ENCODE measurements at regions not wholly inside any gene's neighbourhood (a gene's known extent, or its start where the extent isn't known, plus 50 kb on each side); places are given as distances from the start of the nearest gene placed in this dataset.

- TF ChIP-seq, protein P1, sequence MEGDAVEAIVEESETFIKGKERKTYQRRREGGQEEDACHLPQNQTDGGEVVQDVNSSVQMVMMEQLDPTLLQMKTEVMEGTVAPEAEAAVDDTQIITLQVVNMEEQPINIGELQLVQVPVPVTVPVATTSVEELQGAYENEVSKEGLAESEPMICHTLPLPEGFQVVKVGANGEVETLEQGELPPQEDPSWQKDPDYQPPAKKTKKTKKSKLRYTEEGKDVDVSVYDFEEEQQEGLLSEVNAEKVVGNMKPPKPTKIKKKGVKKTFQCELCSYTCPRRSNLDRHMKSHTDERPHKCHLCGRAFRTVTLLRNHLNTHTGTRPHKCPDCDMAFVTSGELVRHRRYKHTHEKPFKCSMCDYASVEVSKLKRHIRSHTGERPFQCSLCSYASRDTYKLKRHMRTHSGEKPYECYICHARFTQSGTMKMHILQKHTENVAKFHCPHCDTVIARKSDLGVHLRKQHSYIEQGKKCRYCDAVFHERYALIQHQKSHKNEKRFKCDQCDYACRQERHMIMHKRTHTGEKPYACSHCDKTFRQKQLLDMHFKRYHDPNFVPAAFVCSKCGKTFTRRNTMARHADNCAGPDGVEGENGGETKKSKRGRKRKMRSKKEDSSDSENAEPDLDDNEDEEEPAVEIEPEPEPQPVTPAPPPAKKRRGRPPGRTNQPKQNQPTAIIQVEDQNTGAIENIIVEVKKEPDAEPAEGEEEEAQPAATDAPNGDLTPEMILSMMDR (IDR thresholded peaks at IDR 0.05; ENCODE audit: unreplicated experiment), result no peak
- Mint-ChIP-seq H3K9me3 (ENCODE audit: unreplicated experiment) (no peaks in the 10 kb centered on the region), H3K4me3 (ENCODE audit: unreplicated experiment) (no peak overlapping the region), H3K4me1 (ENCODE audit: unreplicated experiment) (no peaks in the 10 kb centered on the region), H3K27me3 (ENCODE audit: unreplicated experiment) (no peaks in the 10 kb centered on the region), H3K36me3 (ENCODE audit: low read depth, unreplicated experiment) (no peaks in the 10 kb centered on the region), H3K27ac (ENCODE audit: unreplicated experiment) (no peak overlapping the region)
- DNase-seq (ENCODE audit: low spot score), result no peak
Observed at GRCh38 chr14:86858591-86858990, 1134.4 kb downstream of the GALC start.

- no peaks in the 10 kb centered on the region for H3K4me1 Mint-ChIP-seq (ENCODE audit: unreplicated experiment)
- no peak overlapping the region for H3K4me3 Mint-ChIP-seq (ENCODE audit: unreplicated experiment)
- no peaks in the 10 kb centered on the region for H3K27me3 Mint-ChIP-seq (ENCODE audit: unreplicated experiment)
- H3K27ac Mint-ChIP-seq (ENCODE audit: unreplicated experiment), result no peak overlapping the region
- TF ChIP-seq, protein P1 (IDR thresholded peaks at IDR 0.05; ENCODE audit: unreplicated experiment), result no peak
- no peaks in the 10 kb centered on the region for H3K9me3 Mint-ChIP-seq (ENCODE audit: unreplicated experiment)
- H3K36me3 Mint-ChIP-seq (ENCODE audit: low read depth, unreplicated experiment), result no peaks in the 10 kb centered on the region
- DNase-seq (ENCODE audit: low spot score), result no peak
Observed at GRCh38 chr14:86858031-86858430, 1135.0 kb downstream of the GALC start.

GRCh38 chr14:86852530-86852929 lies 1140.5 kb downstream of the GALC start:
- H3K27me3 Mint-ChIP-seq (ENCODE audit: unreplicated experiment), result no peaks in the 10 kb centered on the region
- H3K4me1 Mint-ChIP-seq (ENCODE audit: unreplicated experiment), result no peaks in the 10 kb centered on the region
- H3K27ac Mint-ChIP-seq (ENCODE audit: unreplicated experiment), result no peak overlapping the region
- no peak overlapping the region for H3K4me3 Mint-ChIP-seq (ENCODE audit: unreplicated experiment)
- H3K36me3 Mint-ChIP-seq (ENCODE audit: low read depth, unreplicated experiment), result no peaks in the 10 kb centered on the region
- TF ChIP-seq, protein P1 (IDR thresholded peaks at IDR 0.05; ENCODE audit: unreplicated experiment), result no peak
- DNase-seq (ENCODE audit: low spot score), result no peak
- no peaks in the 10 kb centered on the region for H3K9me3 Mint-ChIP-seq (ENCODE audit: unreplicated experiment)

GRCh38 chr14:86847140-86847539 lies 1145.8 kb downstream of the GALC start:
- Mint-ChIP-seq H3K4me3 (ENCODE audit: unreplicated experiment) (no peak overlapping the region), H3K27me3 (ENCODE audit: unreplicated experiment) (no peaks in the 10 kb centered on the region), H3K27ac (ENCODE audit: unreplicated experiment) (no peak overlapping the region), H3K9me3 (ENCODE audit: unreplicated experiment) (no peaks in the 10 kb centered on the region), H3K4me1 (ENCODE audit: unreplicated experiment) (no peaks in the 10 kb centered on the region), H3K36me3 (ENCODE audit: low read depth, unreplicated experiment) (no peaks in the 10 kb centered on the region)
- TF ChIP-seq, protein P1 (IDR thresholded peaks at IDR 0.05; ENCODE audit: unreplicated experiment), result no peak
- no peak for DNase-seq (ENCODE audit: low spot score)

DNA sequence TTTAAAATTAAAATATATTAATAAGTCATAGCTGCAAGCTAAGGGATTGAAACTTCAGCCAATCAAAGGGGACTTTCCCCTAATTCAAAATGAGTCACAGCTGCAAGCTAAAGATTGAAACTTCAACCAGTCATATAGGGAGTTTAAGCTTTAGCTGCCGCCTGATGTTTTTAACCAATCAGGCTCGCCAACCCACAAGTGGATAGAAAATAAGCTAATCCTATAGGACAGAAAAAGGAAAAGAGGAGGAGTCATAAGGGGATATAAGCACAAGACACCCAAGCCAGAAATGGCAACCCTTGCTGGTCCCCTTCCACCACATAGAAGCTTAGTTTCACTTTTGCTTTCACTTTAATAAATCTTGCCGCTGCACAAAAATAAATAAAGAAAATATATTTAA lies 1154.6 kb downstream of the GALC start:
- Mint-ChIP-seq H3K4me1 (ENCODE audit: unreplicated experiment) (no peaks in the 10 kb centered on the region), H3K9me3 (ENCODE audit: unreplicated experiment) (no peaks in the 10 kb centered on the region), H3K4me3 (ENCODE audit: unreplicated experiment) (no peak overlapping the region), H3K27me3 (ENCODE audit: unreplicated experiment) (no peaks in the 10 kb centered on the region), H3K36me3 (ENCODE audit: low read depth, unreplicated experiment) (no peaks in the 10 kb centered on the region), H3K27ac (ENCODE audit: unreplicated experiment) (no peak overlapping the region)
- DNase-seq (ENCODE audit: low spot score), result no peak
- TF ChIP-seq, protein P1 (IDR thresholded peaks at IDR 0.05; ENCODE audit: unreplicated experiment), result no peak
